Natural killer cell treated with Interleukin-12 subunit alpha and Interleukin-12 subunit beta and Interleukin-15 and Interleukin-18, amount 100 ng/mL, for 72 hours (primary cell): ENCODE measurements at regions not wholly inside any gene's neighbourhood (a gene's known extent, or its start where the extent isn't known, plus 50 kb on each side); places are given as distances from the start of the nearest gene placed in this dataset.
"Not testable (repeated sequence)": the region's sequence is repeated elsewhere in the genome, so short reads cannot be mapped to it uniquely, and the experiment has no call there.

Experiments
- ATAC-seq, 2 donors: fragments of 150-1000 bp; cut with Tn5 transposase in 1 of 2; sonication (Bioruptor Pico), chemical (Tn5 transposase) in 1 of 2; 2 replicates each; pipeline ENCODE4 v1.10.0; 2021
- DNase-seq: peaks from one replicate; pipeline ENCODE4 v3.0.0; 2022; ENCODE audit warnings: low spot score
- H3K27ac Mint-ChIP-seq, 2 donors: 1 replicate in 1 of 2; 2 replicates in 1 of 2; pipeline ENCODE4 v1.8.0; 2022; ENCODE audit warnings: mixed read lengths in 2 of 2, mild to moderate bottlenecking in 1 of 2, moderate library complexity in 1 of 2
- H3K27me3 Mint-ChIP-seq, 2 donors: 1 replicate in 1 of 2; 2 replicates in 1 of 2; pipeline ENCODE4 v1.8.0; 2022; ENCODE audit warnings: mixed read lengths in 2 of 2
- H3K36me3 Mint-ChIP-seq: one replicate; pipeline ENCODE4 v1.8.0; 2022; ENCODE audit warnings: mixed read lengths
- H3K4me1 Mint-ChIP-seq, 2 donors: 1 replicate in 1 of 2; 2 replicates in 1 of 2; pipeline ENCODE4 v1.8.0; 2022; ENCODE audit warnings: low read depth in 2 of 2, mixed read lengths in 2 of 2, mild to moderate bottlenecking in 1 of 2
- H3K4me3 Mint-ChIP-seq: one replicate; pipeline ENCODE4 v1.8.0; 2022; ENCODE audit warnings: mixed read lengths
- H3K9me3 Mint-ChIP-seq: 2 replicates; pipeline ENCODE4 v1.8.0; 2022; ENCODE audit warnings: mixed read lengths

DNA sequence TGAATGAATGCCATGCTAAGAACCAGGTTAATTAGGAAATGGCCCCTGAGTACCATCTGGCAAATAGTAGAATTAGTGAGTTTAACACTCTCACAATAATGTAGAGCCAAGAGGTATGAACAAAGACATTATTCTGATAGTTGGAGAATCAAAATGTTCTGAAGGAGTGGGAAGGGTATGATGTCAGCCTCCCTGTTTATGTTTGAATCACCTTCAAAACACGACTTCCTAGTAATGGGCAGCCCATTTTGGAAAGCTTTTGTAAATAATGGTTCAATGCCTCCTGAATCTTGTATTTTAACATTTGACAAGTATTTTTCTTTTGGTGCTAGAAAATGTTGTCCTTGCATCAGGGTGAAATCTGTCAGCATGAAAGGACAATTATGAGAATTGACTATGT lies 108.3 kb downstream of the DSEL start:
- Mint-ChIP-seq H3K4me1 (no peaks in the 10 kb centered on the region), H3K4me3 (no peak overlapping the region), H3K36me3 (peaks cover 4% of the 10 kb centered on the region), H3K9me3 (peaks cover 3% of the 10 kb centered on the region), H3K27ac (no peak overlapping the region), H3K27me3 (no peaks in the 10 kb centered on the region)
- DNase-seq (no peak), ATAC-seq (no peak)

DNA sequence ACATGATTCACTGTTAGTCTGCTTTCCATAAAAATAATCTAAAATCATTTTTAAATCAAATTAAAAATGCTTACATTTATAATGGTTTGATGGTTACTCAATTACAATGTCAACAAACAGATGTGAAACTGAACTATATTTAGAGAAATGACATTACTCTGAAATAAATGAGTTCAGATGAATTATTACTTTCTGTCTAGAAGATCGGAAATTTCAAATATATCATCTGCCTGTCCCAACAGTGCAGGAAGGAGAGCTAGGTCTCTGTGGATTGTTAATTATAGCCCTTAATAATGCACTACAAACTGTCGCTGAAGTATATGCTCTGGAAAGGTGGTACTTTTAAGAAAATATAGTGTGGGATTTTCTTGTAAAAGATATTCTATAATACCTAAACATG lies 109.8 kb downstream of the DSEL start:
- Mint-ChIP-seq H3K4me1 (no peaks in the 10 kb centered on the region), H3K27me3 (no peaks in the 10 kb centered on the region), H3K27ac (no peak overlapping the region), H3K36me3 (peaks cover 4% of the 10 kb centered on the region), H3K4me3 (no peak overlapping the region), H3K9me3 (peaks cover 10% of the 10 kb centered on the region)
- ATAC-seq (no peak), DNase-seq (no peak)

DNA sequence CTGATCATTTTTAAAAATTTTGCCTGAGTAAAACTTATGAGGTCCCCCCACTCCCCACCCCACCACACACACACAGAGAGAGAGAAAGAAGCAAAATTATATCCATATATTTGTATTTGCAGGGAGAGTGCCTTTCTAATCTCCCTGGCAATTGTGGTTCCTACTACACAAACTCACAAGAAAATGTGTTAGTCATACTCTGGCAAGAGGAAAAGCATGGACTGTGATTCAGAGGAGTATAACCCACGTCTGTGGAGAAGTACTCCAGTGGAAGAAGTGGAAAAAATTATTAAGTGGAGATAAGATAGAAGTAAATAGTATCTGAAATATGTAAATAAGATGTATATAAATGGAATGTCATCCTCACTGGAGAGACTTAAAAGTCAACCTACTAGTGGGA lies 114.0 kb downstream of the DSEL start:
- DNase-seq (no peak), ATAC-seq (no peak)
- Mint-ChIP-seq H3K36me3 (peaks cover 10% of the 10 kb centered on the region), H3K9me3 (peaks cover 18% of the 10 kb centered on the region), H3K4me1 (no peaks in the 10 kb centered on the region), H3K27me3 (no peaks in the 10 kb centered on the region), H3K27ac (no peak overlapping the region), H3K4me3 (no peak overlapping the region)

DNA sequence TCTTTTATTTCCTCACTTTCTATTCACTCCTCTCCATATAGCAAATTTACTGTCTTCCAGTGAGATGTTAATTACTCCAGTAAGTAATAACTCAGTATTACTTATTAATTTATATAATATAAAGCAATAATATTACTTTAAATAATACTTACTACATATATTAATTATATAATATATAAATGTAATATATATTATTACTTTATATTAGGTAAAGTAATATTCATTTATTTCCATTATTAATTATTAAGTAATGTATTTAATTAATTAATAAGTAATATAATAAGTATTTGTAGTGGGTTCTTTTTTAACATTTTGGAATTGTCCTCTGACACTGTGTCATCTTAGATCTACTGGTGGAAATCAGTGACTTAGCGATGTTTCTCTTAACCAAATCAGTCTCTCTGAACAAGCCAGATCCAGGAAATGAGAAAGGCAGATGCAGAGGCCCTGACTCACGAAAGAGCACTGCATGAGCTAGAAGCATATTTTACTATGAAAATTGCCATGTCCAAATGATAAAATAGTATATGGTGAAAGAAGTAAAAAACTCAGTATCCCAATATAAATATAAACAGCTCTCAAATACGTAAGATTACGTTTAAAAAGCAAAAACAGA lies 115.9 kb downstream of the DSEL start:
- no peaks in the 10 kb centered on the region for H3K4me1 Mint-ChIP-seq
- no peak for ATAC-seq
- no peaks in the 10 kb centered on the region for H3K27me3 Mint-ChIP-seq

DNA sequence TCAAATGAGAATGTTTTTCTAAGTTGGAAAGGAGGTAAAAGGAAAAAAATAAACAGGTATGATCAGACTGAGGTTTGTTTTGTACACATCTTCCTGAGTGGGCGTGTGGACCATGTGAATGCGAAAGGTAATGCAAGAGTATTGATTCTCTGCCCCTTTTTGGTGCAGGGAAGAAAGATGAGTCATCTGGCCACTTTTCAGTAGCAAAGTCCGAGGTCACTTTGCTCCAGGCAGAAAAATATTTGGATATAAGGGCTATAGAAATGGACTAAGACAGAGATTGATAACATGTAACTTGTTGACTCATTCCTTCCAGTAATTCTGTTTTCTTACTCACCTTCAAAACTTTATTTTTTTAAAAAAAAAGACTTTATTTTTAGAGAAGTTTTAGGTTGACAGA lies 130.5 kb downstream of the DSEL start:
- no peak for ATAC-seq
- H3K4me1 Mint-ChIP-seq = no peaks in the 10 kb centered on the region
- no peaks in the 10 kb centered on the region for H3K27me3 Mint-ChIP-seq
- DNase-seq = no peak
- peaks cover 11% of the 10 kb centered on the region for H3K9me3 Mint-ChIP-seq
- no peak overlapping the region for H3K4me3 Mint-ChIP-seq
- H3K36me3 Mint-ChIP-seq = peaks cover 6% of the 10 kb centered on the region
- no peak overlapping the region for H3K27ac Mint-ChIP-seq

More for the DNA sequence above, 115.9 kb downstream of the DSEL start:
- no peak for DNase-seq
- Mint-ChIP-seq H3K27ac (no peak overlapping the region), H3K4me3 (no peak overlapping the region), H3K9me3 (peaks cover 22% of the 10 kb centered on the region), H3K36me3 (peaks cover 15% of the 10 kb centered on the region)

DNA sequence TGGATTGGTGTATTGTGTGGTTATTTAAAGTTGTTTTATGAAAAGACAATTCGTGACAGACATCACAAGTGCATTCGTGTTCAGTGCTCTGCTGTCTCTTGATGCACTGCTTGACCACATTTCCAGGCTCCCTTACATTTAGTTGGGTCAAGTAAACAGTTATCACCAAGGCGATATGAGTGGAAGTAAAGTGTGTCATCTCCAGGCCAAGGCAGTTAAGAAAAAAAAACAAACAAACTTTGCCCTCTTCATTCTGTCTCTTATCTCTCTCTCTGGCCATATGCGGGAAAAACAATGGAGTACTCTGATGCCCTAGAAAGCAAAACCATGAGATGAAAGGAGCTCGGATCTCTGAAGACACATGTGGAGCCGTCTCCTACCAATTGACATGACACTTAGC lies 131.1 kb downstream of the DSEL start:
- H3K4me1 Mint-ChIP-seq = no peaks in the 10 kb centered on the region
- H3K9me3 Mint-ChIP-seq = peaks cover 11% of the 10 kb centered on the region
- peaks cover 6% of the 10 kb centered on the region for H3K36me3 Mint-ChIP-seq
- no peak for DNase-seq
- no peak for ATAC-seq
- no peaks in the 10 kb centered on the region for H3K27me3 Mint-ChIP-seq
- no peak overlapping the region for H3K27ac Mint-ChIP-seq
- no peak overlapping the region for H3K4me3 Mint-ChIP-seq

DNA sequence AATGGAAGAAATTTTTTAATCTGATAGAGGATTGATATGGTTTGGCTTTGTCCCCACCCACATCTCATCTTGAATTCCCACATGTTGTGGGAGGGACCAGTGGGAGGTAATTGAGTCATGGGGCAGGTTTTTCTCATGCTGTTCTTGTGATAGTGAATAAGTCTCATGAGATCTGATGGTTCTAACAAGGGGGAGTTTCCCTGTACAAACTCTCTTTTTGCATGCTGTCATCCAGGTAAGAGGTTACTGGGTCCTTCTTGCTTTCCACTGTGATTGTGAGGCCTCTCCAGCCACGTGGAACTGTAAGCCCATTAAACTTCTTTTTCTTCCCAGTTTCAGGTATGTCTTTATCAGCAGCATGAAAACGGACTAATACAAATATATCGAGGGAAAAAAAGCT lies 132.5 kb downstream of the DSEL start:
- not testable (repeated sequence) for H3K36me3 Mint-ChIP-seq, H3K27ac Mint-ChIP-seq, H3K4me3 Mint-ChIP-seq, DNase-seq, H3K4me1 Mint-ChIP-seq, H3K27me3 Mint-ChIP-seq, ATAC-seq
- H3K9me3 Mint-ChIP-seq = peaks cover 18% of the 10 kb centered on the region

DNA sequence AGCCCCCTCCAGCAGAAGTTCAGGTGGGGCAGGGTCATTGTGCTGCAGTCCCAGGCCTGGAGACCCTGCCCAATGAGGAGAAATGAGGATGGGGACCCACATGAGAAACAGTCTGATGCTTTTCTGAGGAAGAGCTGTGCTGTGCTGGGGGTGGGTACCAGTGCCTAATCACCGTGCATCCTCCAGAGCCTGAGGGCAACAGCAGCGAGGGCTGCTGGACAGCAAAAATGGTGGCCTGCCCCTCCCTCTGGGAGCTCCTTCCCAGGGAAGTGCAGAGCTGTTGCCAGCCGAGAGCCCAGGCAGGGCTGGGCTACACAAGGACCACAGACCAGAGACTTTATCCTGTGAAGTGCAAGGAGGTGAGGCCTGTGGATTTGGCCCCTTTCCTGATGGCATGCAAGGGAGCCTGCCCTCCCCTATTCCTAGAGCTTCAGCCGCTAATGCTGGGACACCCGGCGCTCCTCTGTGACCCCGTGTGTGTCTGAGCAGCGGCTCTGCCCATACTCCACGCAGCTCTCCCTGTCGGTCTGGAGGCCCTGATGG lies 134.8 kb downstream of the DSEL start:
- peaks cover 15% of the 10 kb centered on the region for H3K9me3 Mint-ChIP-seq
- no peak overlapping the region for H3K4me3 Mint-ChIP-seq
- ATAC-seq (no peak), DNase-seq (no peak)
- H3K27ac Mint-ChIP-seq = no peak overlapping the region
- peaks cover 5% of the 10 kb centered on the region for H3K36me3 Mint-ChIP-seq
- H3K27me3 Mint-ChIP-seq = no peaks in the 10 kb centered on the region
- no peaks in the 10 kb centered on the region for H3K4me1 Mint-ChIP-seq

DNA sequence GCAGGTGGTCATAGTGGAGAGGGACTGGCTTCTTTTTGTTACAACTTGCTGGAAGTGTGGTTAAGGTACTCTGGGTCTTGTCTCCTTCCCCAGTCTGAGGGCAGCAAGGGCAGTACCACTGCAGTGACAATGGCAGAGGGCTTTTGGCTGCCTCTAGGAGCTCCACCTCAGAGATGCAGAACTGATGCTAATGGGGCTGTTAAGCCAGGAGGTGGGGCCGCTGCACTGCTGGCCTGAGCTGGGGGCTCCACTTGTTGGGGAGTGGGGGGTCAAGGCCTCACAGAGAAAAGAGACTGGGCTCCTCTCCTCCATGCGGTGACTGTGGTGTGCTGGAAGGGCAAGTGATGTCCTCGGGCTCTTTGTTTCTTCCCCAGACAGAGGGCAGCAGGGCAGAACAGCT lies 135.7 kb downstream of the DSEL start:
- H3K4me1 Mint-ChIP-seq = no peaks in the 10 kb centered on the region
- no peak overlapping the region for H3K27ac Mint-ChIP-seq
- H3K36me3 Mint-ChIP-seq = peaks cover 5% of the 10 kb centered on the region
- no peaks in the 10 kb centered on the region for H3K27me3 Mint-ChIP-seq
- no peak overlapping the region for H3K4me3 Mint-ChIP-seq
- H3K9me3 Mint-ChIP-seq = peaks cover 15% of the 10 kb centered on the region
- no peak for ATAC-seq
- DNase-seq = no peak

DNA sequence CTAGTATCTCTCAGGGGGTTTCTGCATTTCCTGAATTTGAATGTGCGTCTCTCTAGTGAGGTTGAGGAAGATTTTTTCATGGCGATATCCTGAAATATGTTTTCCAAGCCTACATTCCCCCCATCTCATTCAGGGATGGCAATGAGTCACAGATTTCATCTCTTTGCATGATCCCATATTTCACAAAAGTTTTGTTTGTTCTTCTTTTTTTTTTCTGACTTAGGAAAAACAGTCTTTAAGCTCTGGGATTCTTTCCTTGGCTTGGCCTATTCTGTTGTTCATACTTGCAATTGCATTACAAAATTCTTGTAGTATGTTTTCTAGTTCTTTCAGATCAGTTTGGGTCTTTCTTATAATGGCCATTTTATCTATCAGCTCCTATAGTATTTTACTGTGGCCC lies 136.5 kb downstream of the DSEL start:
- no peak for DNase-seq
- ATAC-seq = no peak
- Mint-ChIP-seq H3K36me3 (peaks cover 5% of the 10 kb centered on the region), H3K4me1 (no peaks in the 10 kb centered on the region), H3K27me3 (no peaks in the 10 kb centered on the region), H3K4me3 (no peak overlapping the region), H3K27ac (no peak overlapping the region), H3K9me3 (peaks cover 12% of the 10 kb centered on the region)

DNA sequence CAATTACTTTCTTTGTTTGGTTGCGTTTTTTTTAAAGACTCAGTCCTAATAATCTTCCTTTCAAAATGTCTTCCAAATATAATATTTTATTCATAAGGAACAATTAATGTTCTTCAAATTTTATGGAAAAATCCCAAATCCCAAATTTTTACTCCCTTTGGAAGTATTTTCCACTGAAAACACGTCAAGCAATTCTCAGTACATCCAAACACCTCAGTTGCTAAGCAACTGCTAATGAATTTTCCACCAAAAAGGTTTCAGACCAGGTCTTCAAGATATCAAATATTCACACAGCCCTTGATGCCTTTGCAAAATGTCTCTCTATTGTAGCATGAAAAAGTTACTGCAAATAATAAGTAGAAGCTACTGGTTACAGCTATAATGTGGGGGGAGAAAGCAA lies 140.1 kb downstream of the DSEL start:
- Mint-ChIP-seq H3K27me3 (no peaks in the 10 kb centered on the region), H3K27ac (no peak overlapping the region), H3K4me3 (no peak overlapping the region), H3K4me1 (no peaks in the 10 kb centered on the region), H3K36me3 (peaks cover 5% of the 10 kb centered on the region), H3K9me3 (peaks cover 10% of the 10 kb centered on the region)
- no peak for ATAC-seq
- no peak for DNase-seq

DNA sequence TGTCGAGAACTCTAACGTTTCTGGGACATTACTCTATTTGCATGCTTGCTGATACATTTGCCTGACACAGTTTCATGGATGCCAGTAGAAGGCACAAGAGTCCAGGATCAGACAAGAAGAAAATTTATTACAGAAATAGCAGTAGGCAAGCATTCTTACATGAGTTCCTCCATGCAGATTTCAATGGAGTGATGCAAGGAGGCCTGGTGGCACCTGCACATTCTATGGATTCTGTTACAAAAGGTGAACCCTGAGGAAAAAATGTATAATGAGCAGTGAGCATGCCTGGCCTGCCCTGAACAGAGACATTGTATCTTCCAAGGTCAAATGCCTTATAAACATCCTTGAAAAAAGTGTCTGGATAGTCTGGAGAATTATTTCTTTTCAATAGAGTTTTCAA lies 142.9 kb downstream of the DSEL start:
- no peak overlapping the region for H3K4me3 Mint-ChIP-seq
- peaks cover 3% of the 10 kb centered on the region for H3K36me3 Mint-ChIP-seq
- peaks cover 6% of the 10 kb centered on the region for H3K9me3 Mint-ChIP-seq
- no peak overlapping the region for H3K27ac Mint-ChIP-seq
- no peaks in the 10 kb centered on the region for H3K4me1 Mint-ChIP-seq
- DNase-seq (no peak), ATAC-seq (no peak)
- H3K27me3 Mint-ChIP-seq = no peaks in the 10 kb centered on the region

DNA sequence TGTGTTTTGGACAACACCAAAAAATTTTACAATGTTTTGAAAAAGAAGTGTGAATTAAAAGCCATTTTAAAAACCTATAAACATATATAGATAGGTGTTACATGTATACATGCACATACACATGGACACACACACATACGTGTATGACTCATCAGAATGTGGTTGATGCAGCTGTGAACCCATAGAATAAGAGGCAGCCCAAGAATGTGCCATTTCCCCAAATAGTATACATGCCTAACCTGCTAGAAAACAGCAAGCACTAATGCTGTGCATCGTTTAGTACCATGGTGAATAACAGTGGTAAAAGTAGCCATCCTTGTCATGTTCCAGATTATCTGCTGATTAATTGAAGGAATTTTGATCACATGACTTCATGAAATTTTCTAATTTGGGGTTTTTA lies 149.0 kb downstream of the DSEL start:
- no peak overlapping the region for H3K4me3 Mint-ChIP-seq
- no peak overlapping the region for H3K27ac Mint-ChIP-seq
- no peaks in the 10 kb centered on the region for H3K36me3 Mint-ChIP-seq
- no peak for ATAC-seq
- DNase-seq = no peak
- H3K9me3 Mint-ChIP-seq = peaks cover 3% of the 10 kb centered on the region
- H3K27me3 Mint-ChIP-seq = no peaks in the 10 kb centered on the region
- H3K4me1 Mint-ChIP-seq = no peaks in the 10 kb centered on the region

DNA sequence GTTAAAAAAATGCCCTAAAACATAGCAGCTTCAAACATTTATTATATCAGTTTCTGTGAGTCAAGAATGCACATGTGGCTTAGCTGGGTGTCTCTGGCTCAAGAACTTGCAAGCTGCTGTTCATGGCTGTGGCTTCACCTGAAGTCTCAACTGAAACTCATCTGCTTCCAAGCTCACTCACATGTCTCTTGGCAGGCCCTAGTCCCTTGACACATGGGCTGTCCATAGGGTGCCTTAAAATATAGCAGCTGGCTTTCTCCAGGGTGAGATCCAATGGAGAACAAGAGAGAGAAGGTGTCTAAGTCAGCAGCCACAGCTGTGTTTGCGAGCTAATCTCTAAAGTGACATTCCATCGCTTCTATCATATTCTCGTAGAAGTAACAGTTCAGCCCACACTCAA lies 152.8 kb downstream of the DSEL start:
- DNase-seq (no peak), ATAC-seq (no peak)
- H3K27ac Mint-ChIP-seq = no peak overlapping the region
- peaks cover 7% of the 10 kb centered on the region for H3K9me3 Mint-ChIP-seq
- H3K27me3 Mint-ChIP-seq = no peaks in the 10 kb centered on the region
- H3K4me1 Mint-ChIP-seq = peaks cover 0 to 9% of the 10 kb centered on the region in 2 donors
- no peaks in the 10 kb centered on the region for H3K36me3 Mint-ChIP-seq
- no peak overlapping the region for H3K4me3 Mint-ChIP-seq

DNA sequence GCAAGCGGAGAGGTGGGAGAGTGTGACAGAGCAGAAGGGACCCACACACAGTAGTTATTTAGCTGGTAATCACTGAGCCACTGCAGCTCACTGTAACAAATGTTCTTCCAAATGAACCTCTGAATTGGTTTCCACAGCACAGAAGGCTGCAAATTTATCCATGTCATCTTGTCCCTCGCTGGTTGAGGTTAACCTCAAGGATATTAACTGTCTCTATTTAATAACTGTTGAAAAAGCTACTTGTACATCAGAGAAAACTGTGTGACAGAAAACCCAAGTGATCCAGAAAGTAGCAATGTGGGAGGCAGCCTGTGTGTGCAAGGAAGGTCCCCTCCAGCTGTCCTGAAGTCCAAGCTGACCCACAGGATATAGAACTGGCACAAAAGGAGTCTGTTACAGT lies 153.6 kb downstream of the DSEL start:
- Mint-ChIP-seq H3K27ac (no peak overlapping the region), H3K4me3 (no peak overlapping the region), H3K4me1 (peaks cover 0 to 9% of the 10 kb centered on the region in 2 donors), H3K27me3 (no peaks in the 10 kb centered on the region), H3K36me3 (no peaks in the 10 kb centered on the region), H3K9me3 (peaks cover 7% of the 10 kb centered on the region)
- ATAC-seq = no peak
- DNase-seq = no peak
